ENCODE measurements at regions not wholly inside any gene's neighbourhood (a gene's known extent, or its start where the extent isn't known, plus 50 kb on each side); places are given as distances from the start of the nearest gene placed in this dataset.

DNA sequence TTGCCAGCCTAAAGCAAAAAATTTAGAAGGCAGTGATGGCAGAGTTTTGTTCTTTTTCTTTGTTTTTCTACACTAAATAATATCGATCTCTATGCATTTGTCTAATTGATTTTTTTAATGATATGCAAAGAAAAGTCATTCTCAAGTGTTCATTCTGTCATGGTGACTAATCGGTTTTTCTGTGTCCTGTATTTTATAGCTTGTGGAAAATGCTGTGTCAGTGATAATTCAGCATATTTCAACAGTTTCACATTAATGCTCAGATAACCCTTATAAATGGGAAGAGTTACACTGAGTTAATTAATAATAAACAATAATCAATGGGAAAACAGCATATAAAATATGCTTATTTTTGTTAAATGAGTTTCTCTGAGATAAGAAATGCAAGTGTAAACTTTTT lies 824.9 kb downstream of the AMY1C start:
- H3K27me3 ChIP-seq (ENCODE audit: insufficient read depth, poor library complexity, severe bottlenecking) = no peaks in the 10 kb centered on the region
- no peak overlapping the region for H3K27ac ChIP-seq (replicated peaks)
- DNase-seq (ENCODE audit: low read depth in 1 of 2, low spot score in 1 of 2) = no peak
- H3K4me3 ChIP-seq (replicated peaks; ENCODE audit: insufficient read depth, low read length) = no peak overlapping the region
- TF ChIP-seq REST (IDR thresholded peaks at IDR 0.05; ENCODE audit: insufficient replicate concordance, low read depth) (no peak), POLR2AphosphoS5 (IDR thresholded peaks at IDR 0.05; ENCODE audit: low read depth) (no peak), GABPA (IDR thresholded peaks at IDR 0.05; ENCODE audit: low read depth) (no peak), SPI1 (IDR thresholded peaks at IDR 0.05; ENCODE audit: borderline replicate concordance, low read depth) (no peak)
- TF ChIP-seq, protein P1, sequence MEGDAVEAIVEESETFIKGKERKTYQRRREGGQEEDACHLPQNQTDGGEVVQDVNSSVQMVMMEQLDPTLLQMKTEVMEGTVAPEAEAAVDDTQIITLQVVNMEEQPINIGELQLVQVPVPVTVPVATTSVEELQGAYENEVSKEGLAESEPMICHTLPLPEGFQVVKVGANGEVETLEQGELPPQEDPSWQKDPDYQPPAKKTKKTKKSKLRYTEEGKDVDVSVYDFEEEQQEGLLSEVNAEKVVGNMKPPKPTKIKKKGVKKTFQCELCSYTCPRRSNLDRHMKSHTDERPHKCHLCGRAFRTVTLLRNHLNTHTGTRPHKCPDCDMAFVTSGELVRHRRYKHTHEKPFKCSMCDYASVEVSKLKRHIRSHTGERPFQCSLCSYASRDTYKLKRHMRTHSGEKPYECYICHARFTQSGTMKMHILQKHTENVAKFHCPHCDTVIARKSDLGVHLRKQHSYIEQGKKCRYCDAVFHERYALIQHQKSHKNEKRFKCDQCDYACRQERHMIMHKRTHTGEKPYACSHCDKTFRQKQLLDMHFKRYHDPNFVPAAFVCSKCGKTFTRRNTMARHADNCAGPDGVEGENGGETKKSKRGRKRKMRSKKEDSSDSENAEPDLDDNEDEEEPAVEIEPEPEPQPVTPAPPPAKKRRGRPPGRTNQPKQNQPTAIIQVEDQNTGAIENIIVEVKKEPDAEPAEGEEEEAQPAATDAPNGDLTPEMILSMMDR (IDR thresholded peaks at IDR 0.05; ENCODE audit: insufficient read depth, low read length) = no peak

GRCh38 chr1:104592926-104593325 lies 843.2 kb downstream of the AMY1C start:
- DNase-seq (ENCODE audit: low read depth in 1 of 2, low spot score in 1 of 2) = peak; percentile 45 to 57
- TF ChIP-seq SPI1 (IDR thresholded peaks at IDR 0.05; ENCODE audit: borderline replicate concordance, low read depth) (peak; percentile 84; the same call in 1 of the 2 replicates), POLR2AphosphoS5 (IDR thresholded peaks at IDR 0.05; ENCODE audit: low read depth) (no peak)
- Histone ChIP-seq H3K27ac (replicated peaks) (no peak overlapping the region), H3K4me3 (replicated peaks; ENCODE audit: insufficient read depth, low read length) (no peak overlapping the region), H3K27me3 (ENCODE audit: insufficient read depth, poor library complexity, severe bottlenecking) (no peaks in the 10 kb centered on the region)

DNA sequence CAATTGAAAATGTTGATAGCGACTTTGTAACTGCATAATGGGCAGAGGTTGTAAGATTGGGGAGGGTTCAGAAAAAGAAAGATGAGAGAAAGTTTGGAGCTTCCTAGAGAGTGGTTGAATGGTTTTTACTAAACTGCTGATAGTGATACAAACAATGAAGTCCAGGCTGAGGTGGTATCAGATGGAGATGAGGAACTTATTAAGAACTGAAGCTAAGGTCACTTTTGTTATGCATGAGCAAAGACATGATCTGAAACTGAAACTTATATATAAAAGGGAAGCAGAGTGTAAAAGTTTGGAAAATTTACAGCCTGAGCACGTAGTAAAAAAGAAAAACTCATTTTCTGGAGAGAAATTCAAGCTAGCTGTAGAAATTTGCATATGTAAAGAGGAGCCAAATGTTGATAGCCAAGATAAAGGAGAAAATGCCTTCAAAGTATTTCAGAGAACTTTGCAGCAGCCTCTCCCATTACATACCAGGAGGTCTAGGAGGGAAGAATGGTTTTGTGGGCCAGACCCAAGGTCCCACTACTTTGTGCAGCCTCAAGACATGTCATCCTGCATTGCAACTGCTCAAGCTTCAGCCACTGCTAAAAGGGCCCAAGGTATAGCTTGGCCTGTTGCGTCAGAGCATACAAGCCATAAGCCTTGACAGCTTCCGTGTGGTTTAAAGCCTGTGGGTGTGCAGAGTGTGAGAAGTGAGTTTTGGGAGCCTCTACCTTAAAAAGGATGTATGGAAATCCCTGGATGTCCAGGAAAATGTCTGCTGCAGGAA lies 843.9 kb downstream of the AMY1C start:
- no peak for TF ChIP-seq REST (IDR thresholded peaks at IDR 0.05; ENCODE audit: insufficient replicate concordance, low read depth)
- TF ChIP-seq, protein P1 (IDR thresholded peaks at IDR 0.05; ENCODE audit: insufficient read depth, low read length) = no peak
- no peak for TF ChIP-seq POLR2AphosphoS5 (IDR thresholded peaks at IDR 0.05; ENCODE audit: low read depth)
- no peak for TF ChIP-seq GABPA (IDR thresholded peaks at IDR 0.05; ENCODE audit: low read depth)
- no peak for TF ChIP-seq SPI1 (IDR thresholded peaks at IDR 0.05; ENCODE audit: borderline replicate concordance, low read depth)
- Histone ChIP-seq H3K27ac (replicated peaks) (no peak overlapping the region), H3K27me3 (ENCODE audit: insufficient read depth, poor library complexity, severe bottlenecking) (no peaks in the 10 kb centered on the region), H3K4me3 (replicated peaks; ENCODE audit: insufficient read depth, low read length) (no peak overlapping the region)
- DNase-seq (ENCODE audit: low read depth in 1 of 2, low spot score in 1 of 2) = peak in 1 of 2 experiments; percentile 21

DNA sequence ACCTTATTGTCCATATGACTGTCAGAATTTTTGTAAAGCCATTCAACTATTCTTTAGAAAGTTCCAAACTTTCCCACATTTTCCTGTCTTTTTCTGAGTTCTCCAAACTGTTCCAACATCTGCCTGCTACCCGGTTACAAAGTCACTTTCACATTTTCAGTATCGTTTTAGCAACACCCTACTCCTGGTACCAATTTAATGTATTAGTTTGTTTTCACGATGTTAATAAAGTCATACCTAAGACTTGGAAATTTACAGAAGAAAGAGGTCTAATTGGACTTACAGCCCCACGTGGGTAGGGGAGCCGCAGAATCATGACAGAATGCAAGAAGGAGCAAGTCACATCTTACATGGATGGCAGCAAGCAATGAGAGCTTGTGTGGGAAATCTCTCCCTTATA lies 867.8 kb downstream of the AMY1C start:
- Histone ChIP-seq H3K27me3 (ENCODE audit: insufficient read depth, poor library complexity, severe bottlenecking) (no peaks in the 10 kb centered on the region), H3K4me3 (replicated peaks; ENCODE audit: insufficient read depth, low read length) (no peak overlapping the region), H3K27ac (replicated peaks) (no peak overlapping the region)
- DNase-seq (ENCODE audit: low read depth in 1 of 2, low spot score in 1 of 2) = no peak
- TF ChIP-seq, protein P1 (IDR thresholded peaks at IDR 0.05; ENCODE audit: insufficient read depth, low read length) = no peak
